ACHN (cell line): ENCODE measurements at regions not wholly inside any gene's neighbourhood (a gene's known extent, or its start where the extent isn't known, plus 50 kb on each side); places are given as distances from the start of the nearest gene placed in this dataset.

Source experiments
- DNase-seq: peaks from one replicate; pipeline ENCODE4 v3.0.0-alpha.2; 2015
- in situ Hi-C: cut with HindIII; loops from 2 replicates; pipeline ENCODE4 v1.10.0; 2017; ENCODE audit warnings: low sequenced_read_pairs, low pct_ligation_motif_present, low pct_unique_long_range_greater_than_20kb

DNA sequence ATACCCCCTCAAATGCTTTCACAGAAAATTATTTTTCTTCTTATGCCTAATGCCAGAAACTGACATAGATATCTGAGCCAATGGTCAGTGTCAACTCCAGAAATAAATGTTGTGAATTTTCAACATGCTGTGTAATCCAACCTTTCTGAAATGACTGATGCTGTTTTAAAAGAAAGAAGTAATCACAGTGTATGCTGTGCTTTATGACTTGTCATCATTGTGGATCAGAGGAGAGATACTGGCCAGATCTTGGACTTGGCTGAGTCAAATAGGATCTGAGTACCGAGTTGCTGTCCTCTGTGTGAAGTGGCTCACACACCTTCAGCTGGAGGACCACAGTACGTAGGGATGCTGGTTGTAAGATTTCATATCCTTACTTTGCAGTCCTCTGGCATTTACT, 89.9 kb upstream of the ARHGAP20 start:
- DNase-seq = no peak
- in situ Hi-C loops = no loop called here

DNA sequence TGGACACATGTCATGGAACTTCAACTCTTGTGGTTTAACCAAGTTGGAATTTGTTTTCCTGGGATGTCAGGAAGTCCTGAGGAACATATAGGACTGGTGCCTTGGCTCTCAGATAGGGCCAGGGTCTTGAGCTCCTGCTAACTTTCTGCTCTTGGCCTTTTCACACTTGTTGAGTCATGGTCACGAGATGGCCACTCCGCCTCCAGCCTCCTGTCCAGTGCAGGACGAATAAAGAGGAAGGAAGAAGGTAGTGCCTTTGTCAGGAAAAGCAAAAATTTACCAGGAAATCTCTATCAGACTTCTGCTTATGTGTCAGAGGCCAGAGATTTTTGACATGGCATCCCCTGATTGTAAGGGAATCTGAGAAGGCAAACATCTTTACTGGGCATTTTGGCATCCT, 89.1 kb upstream of the ARHGAP20 start:
- in situ Hi-C loops = no loop called here
- DNase-seq = no peak

DNA sequence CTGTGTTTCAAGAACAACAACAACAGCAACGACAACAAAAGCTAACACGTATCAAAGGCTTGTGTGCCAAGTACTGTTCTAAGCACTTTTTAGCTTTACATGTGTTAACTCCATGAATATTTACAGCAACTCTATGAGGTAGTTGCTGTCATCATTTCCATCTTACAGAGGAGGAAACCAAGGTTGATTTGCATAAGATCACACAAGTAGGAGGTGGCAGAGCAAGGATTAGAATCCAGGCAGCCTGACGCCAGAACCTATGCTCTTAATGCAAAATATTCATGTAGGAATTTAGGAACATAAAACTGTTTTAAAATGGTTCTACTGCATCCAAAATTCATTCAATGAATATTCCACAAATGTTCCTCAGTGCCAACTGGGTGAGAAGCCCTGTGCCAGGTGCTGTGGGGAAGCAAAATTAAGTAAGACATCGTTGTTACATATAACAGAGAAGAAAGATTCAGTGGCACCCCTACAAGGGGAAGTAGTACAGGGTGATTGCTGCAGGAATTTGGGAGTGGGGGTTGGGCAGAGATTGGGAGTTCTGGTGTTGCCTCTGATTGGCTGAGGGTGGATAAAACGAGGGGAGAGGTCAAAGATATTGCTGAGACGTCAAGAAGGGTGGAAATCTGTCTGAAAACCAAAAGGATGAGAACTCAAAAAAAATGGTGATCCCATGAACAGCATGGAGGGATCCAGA, 86.1 kb upstream of the ARHGAP20 start:
- in situ Hi-C loops = no loop called here
- no peak for DNase-seq

DNA sequence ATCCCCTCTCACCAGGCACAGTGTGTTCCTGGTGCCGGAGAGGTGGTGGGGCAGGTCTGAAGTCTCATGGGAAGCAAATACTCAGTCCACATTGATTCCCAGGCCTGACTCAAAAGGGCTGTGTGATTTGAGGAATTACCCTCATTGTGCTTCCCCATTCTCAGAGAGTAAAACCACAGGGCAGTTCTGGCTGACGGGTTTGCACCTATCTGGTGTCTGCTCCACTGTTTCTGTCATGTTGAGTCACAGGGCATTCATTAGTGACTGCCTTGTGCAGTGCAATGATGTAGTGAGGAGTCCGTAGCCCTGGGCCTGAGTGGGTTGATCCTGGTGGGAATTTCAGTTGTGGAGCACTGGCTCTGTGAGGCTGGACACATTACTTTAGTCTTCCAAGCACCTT, 85.2 kb upstream of the ARHGAP20 start:
- peak; percentile 10 for DNase-seq

DNA sequence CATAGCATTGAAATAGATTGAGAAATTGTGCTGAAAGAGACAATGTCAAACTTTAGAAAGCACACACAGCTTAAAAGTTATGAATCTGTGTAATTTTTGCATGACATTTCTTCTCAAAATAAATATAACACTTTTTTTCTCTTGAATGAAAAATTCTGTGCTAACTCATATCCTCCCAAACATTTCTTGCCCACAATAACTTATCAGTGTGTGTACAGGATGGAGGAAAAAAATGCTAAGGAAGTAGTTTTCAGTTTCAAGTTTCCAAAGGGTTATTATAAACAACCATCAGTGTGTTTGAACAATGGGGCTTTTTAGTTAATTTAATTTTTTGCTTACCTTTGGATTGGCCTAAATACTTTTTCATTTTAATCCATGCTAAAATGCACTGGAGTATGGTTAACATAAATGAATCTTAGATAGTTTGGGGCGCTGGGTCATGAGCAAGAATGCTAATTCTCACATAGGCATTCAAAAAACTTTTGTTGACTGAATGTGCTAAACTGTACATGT, 82.9 kb upstream of the ARHGAP20 start:
- DNase-seq = no peak
- in situ Hi-C loops = no loop called here

More for the DNA sequence above, 85.2 kb upstream of the ARHGAP20 start:
- in situ Hi-C loops = no loop called here

DNA sequence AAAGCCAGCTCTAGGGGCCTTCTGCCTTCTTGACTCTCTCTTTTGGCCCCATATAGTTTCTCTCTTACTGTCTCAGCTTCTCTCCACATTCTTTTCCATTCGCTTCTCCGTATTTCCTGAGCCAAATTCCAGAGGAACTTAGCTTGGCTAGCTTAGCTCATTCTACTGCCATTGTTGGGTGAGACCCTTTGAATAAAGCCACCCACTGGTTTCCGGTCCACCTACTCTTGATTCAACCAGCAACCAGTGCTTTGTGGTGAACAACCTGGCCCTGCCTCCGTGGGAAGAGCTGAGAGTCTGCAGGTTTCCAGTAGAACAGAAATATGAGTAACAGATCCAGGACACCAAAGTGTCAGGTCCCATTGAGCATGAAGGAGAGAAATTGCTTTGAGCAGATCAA, 81.3 kb upstream of the ARHGAP20 start:
- in situ Hi-C loops = no loop called here
- no peak for DNase-seq

DNA sequence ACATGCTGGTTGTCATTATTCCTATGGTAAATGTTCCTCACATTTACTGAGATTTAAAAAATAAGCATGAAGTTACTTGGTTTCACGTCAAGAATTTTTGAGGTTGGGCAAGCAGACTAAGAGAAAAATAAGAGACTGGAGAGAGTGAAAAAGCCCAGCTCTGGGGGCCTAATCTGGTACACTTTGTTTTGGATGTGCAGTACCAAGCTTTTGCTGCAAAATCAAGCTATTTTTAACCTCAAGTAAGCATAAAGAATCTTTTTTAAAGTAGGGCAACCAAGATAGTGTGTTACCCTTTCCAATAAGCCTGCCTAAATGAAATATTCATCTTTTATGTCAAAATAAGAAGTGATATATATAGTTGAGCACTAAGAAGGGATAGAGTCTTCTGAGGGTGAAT, 79.4 kb upstream of the ARHGAP20 start:
- DNase-seq = no peak
- in situ Hi-C loops = no loop called here

DNA sequence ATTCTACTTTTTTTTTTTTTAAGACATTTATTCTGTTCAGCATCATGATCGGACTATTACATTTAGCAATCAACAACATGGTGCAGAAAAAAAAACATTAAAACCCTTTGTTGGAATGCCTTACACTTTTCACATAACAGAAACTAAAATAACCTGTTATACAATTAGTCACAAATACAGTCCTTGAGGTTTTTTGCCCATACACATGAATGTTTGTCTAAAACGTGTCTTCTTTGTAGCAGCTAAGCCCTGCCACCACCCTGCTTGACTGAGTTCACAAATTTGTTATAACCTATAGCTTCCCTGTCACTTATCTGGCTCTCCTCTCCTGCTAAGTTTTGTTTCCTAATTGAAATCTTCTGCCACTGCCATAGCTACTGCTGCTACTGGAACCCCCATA, 75.4 kb upstream of the ARHGAP20 start:
- in situ Hi-C loops = no loop called here
- DNase-seq = no peak

DNA sequence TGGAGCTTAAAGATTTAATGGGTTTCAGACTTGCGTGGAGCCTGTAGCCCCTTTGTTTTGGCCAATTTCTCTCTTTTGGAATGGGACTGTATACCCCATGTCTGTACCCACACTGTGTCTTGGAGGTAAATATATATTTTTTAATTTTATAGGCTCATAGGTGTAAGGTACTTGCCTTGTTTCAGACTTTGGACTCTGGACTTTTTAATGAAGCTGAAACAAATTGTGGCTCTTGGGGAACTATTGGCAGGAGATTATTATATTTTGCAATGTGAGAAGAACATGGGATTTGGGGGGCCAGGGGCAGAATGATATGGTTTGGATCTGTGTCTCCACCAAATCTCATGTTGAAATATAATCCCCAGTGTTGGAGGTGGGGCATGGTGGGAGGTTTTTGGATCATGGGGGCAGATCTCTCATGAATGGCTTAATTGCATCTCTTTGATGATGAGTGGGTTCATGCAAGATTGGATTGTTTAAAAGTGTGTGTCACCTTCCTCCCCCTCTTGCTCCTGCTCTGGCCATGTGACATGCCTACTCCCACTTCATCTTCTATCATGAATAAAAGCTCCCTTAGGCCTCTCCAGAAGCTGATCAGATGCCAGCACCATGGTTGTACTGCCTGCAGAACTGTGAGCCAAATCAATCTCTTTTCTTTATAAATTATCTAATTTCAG, 74.1 kb upstream of the ARHGAP20 start:
- no peak for DNase-seq
- in situ Hi-C loops = no loop called here

DNA sequence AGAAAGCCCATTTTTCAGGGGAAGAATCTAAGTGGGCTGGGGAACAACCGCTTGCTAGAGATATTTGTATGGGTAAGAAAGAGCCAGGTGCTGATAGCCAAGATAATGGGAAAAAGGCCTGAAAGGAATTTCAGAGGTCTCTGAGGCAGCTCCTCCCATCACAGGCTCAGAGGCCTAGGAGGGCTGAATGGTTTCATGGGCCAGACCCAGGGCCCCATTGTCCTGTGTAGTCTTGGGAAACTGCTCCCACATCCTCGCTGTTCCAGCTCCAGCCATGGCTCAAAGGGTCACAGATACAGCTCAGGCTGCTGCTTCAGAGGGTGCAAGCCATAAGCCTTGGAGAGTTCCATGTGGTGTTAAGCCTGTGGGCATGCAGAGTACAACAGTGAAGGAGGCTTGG, 73.2 kb upstream of the ARHGAP20 start:
- in situ Hi-C loops = no loop called here
- DNase-seq = no peak

DNA sequence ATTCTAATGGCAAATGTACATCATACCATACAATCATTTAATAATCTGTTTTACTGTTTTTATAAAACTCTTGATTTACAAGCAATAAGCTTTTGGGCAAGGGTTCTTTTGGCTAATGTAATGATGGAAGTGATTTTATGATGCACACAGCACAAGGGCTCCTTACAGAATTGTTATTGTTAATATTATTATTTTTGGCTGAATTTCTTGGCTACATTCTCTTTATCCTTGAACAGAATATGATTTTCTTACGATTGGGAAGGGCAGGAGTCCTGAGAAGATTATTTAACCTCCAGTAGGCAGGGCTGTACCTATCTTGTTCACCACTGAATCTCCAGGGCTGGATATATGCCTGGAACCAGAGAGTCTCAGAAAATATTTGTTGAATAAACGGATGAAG, 70.4 kb upstream of the ARHGAP20 start:
- in situ Hi-C loops = no loop called here
- DNase-seq = no peak

DNA sequence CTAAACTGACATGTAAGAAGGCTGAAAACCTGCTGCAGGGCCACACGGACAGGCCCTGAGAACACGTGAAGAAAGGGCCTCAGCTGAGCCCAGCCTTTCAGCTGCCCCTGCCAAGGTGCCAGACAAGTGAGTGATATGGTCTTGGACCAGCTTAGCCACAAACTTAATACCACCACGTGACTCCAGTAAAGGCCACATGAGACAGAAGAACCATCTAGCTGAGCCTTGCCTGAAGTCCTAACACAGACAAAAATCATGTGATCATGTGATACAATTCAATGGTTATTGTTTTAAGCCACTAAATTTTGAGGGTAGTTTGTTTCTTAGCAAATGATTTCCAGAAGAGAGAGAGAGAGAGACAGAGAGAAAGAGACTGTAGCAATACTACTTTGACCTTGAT, 66.9 kb upstream of the ARHGAP20 start:
- DNase-seq = no peak
- in situ Hi-C loops = no loop called here

DNA sequence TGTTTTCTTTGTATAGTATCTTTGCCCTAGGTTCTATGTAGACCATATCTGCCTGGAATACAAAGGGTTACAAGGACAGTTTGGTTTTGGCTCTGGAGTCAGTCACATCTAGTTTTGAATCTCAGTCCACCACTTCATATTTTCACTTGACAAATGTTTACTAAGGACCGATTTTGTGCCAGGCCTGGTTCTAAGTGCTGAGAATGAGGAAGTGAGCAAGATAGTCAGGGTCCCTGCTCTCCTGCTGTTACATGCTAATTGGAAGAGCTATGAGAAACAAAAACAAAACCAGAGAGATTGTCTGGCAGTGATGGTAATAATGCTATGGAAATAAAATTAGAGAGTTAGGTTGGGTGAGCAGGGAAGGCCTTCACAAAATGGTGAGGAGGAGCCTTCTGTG, 66.1 kb upstream of the ARHGAP20 start:
- DNase-seq = no peak
- in situ Hi-C loops = no loop called here

DNA sequence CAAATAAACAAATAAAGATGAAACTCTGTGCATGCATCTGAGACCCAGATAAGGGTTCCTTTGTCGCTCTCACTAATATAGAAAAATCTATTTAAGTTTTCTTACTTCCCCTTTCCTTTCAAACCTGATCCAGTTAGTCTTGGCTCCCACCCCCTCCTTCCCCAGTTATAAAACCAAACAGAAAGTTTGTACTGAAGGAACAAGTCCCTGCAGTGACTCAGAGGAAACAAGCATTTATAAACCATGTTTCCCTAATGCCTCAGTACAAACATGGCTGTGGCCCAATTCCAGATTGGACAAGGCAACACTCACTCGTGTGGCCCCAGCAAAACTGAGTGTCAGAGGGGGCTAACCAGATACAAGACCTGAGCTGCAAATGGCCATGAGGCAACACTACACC, 65.5 kb upstream of the ARHGAP20 start:
- DNase-seq = no peak
- in situ Hi-C loops = no loop called here

DNA sequence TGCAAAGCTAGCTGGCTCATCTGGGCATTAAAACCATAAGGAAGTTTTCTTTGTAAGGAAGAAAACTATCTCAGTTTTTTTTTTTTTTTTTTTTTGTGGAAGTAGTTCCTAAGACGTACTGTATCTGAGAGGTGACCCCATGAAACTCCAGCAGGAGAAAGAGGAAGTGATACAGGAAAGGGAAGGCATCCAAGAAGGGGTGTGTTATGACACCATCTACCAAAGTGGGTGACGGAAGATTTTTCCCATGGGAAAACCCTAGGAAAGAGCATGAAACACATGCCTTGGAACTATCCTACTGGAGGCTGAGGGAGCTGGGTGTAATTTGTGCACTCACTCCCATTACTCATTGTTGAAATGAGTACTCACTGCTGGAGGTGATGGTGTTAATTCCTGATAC, 63.8 kb upstream of the ARHGAP20 start:
- in situ Hi-C loops = no loop called here
- DNase-seq = no peak

DNA sequence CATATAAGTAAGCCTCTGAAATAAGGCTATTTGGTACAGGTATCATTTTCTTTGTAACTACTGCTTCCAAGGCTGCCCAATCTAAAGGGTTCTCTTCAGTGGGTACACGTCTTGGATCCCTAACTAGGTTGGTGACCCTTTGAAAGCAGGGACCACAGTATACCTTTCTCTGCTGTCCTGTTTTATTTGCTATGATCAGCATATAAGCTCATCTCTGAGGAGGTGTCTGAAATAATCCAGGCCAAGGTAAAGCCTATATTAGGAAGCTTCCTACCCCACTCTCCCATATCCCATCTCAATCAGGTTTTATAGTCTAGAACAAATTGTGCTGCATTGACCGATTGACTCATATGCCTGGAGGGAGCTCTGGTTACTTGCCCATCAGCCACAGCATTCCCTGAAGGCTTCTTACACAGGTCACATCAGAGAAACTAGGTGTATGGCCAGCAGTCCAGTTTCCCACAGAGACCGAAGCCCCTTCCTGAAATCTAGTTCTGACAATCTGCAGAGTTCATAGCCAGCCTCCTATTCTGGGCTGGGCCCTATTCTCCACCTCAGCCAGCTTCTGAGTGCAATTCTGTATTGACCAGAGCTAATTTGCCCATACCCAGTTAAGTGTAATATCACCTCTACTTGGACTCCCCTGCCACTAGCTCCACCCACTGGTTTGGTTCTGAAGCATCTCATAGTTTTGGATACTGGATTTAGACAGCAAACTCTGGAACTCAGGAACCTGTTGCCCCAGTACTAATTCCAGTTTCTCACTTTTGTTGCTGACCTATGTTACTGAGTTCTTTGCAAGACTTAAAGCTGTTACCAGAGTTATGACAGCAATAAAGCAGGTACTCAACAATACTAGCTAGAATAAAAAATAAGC, 62.1 kb upstream of the ARHGAP20 start:
- DNase-seq = no peak
- in situ Hi-C loops = no loop called here

DNA sequence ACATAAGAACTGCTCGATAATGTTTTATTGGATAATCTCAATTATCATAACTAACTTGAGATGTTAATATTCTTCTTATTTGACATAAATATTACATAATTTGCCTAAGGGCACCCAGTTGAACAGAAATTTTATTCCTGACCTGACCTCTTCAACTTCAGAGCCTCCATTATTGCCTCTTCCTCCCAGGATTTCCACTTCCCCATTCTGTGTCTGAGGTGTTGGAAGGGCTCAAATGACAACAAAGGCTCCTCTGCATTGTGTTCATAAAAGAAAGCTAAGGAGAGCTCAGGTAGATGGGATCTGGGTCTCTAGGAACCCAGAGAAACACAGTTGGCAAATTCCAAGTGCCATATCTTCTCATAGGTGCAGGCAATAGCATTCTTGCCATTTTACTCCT, 61.2 kb upstream of the ARHGAP20 start:
- no peak for DNase-seq
- in situ Hi-C loops = no loop called here

DNA sequence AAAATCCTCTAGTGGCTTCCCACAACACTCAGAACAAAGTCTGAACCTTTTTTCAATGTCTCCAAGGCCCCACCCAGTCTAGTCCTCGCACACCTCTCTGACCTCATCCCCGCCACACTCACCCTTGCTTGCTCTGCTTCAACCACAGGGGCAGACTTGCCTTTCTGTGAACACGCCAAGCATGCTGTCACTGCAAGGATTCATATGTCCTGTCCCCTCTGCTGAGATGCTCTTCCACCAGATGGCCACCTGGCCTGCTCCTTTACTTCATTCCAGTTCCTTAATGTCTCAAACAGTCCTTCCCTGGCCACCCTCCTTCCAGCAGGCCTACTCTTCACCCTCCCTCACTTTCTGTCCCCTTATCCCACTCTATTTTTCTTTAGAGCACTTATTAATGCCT, 60.6 kb upstream of the ARHGAP20 start:
- DNase-seq = no peak
- in situ Hi-C loops = no loop called here

DNA sequence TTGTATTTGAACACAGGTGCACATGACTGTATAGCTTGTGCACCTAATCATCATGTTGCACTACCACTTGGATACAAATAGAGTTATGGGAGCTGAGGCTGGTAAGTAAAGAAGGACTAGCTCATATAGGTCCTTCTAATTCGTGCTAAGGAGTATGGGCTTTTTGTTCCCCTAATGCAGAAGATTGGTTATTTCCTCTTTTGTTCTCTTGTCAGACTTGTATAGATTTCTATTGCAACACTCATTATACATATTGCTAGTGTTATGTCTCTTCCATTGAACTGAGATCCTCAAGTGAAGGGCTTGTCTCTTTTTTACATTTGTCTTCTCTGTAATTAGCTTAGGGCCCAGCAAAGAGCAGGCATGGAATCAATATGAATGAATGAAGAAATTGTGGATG, 54.1 kb upstream of the ARHGAP20 start:
- in situ Hi-C loops = no loop called here
- no peak for DNase-seq
